GOT3 (cell line): ENCODE measurements at regions not wholly inside any gene's neighbourhood (a gene's known extent, or its start where the extent isn't known, plus 50 kb on each side); places are given as distances from the start of the nearest gene placed in this dataset.
"Not testable (repeated sequence)": the region's sequence is repeated elsewhere in the genome, so short reads cannot be mapped to it uniquely, and the experiment has no call there.

Experiments used
- DNase-seq: peaks from one replicate; lab custom pipeline; 2025; ENCODE audit warnings: mixed read lengths; lab: John Stamatoyannopoulos, UW

- peak; percentile 42 for DNase-seq
Measured at GRCh38 chrX:73943693-73944562, 91.4 kb upstream of the XIST start.

- no peak for DNase-seq
Measured at GRCh38 chrX:73940893-73941470, 88.5 kb upstream of the XIST start.

- not testable (repeated sequence) for DNase-seq
Measured at GRCh38 chrX:73937843-73938242, 85.3 kb upstream of the XIST start.

GRCh38 chrX:73932522-73932921 lies 80.0 kb upstream of the XIST start:
- DNase-seq: no peak

- DNase-seq: no peak
Measured at GRCh38 chrX:73930300-73930699, 77.8 kb upstream of the XIST start.

GRCh38 chrX:73922856-73923455 lies 70.4 kb upstream of the XIST start:
- no peak for DNase-seq

GRCh38 chrX:73916931-73917667 lies 64.6 kb upstream of the XIST start:
- DNase-seq: no peak

- DNase-seq: no peak
Measured at GRCh38 chrX:73916489-73916888, 64.0 kb upstream of the XIST start.

- DNase-seq: not testable (repeated sequence)
Measured at GRCh38 chrX:73914792-73915191, 62.3 kb upstream of the XIST start.

GRCh38 chrX:73913580-73913979 lies 61.1 kb upstream of the XIST start:
- DNase-seq: no peak

GRCh38 chrX:73911946-73912345 lies 59.4 kb upstream of the XIST start:
- DNase-seq: not testable (repeated sequence)

- not testable (repeated sequence) for DNase-seq
Measured at GRCh38 chrX:73905749-73906374, 53.3 kb upstream of the XIST start.

- no peak for DNase-seq
Measured at GRCh38 chrX:73903941-73904340, 51.4 kb upstream of the XIST start.
